Superior temporal gyrus (tissue), 1 donor: ENCODE measurements at regions not wholly inside any gene's neighbourhood (a gene's known extent, or its start where the extent isn't known, plus 50 kb on each side); places are given as distances from the start of the nearest gene placed in this dataset.

Experiments
- DNase-seq: peaks from one replicate; pipeline ENCODE4 v3.0.0-alpha.2; 2016; ENCODE audit errors: extremely low spot score

GRCh38 chr2:8448824-8449556, 232.9 kb upstream of the ID2 start:
- DNase-seq, result no peak

- DNase-seq, result no peak
Measured at GRCh38 chr2:8451273-8451672, 230.6 kb upstream of the ID2 start.

GRCh38 chr2:8452296-8452695, 229.6 kb upstream of the ID2 start:
- DNase-seq, result no peak

GRCh38 chr2:8452979-8453903, 228.6 kb upstream of the ID2 start:
- no peak for DNase-seq

- DNase-seq, result no peak
Measured at GRCh38 chr2:8453904-8454302, 228.0 kb upstream of the ID2 start.

- no peak for DNase-seq
Measured at GRCh38 chr2:8454797-8455196, 227.1 kb upstream of the ID2 start.

- DNase-seq, result no peak
Measured at GRCh38 chr2:8455236-8456150, 226.4 kb upstream of the ID2 start.

GRCh38 chr2:8456151-8457091, 225.4 kb upstream of the ID2 start:
- no peak for DNase-seq

- DNase-seq, result no peak
Measured at GRCh38 chr2:8457092-8457481, 224.8 kb upstream of the ID2 start.

GRCh38 chr2:8457699-8458502, 224.0 kb upstream of the ID2 start:
- DNase-seq, result no peak

- no peak for DNase-seq
Measured at GRCh38 chr2:8458503-8459459, 223.1 kb upstream of the ID2 start.

- no peak for DNase-seq
Measured at GRCh38 chr2:8459474-8459873, 222.4 kb upstream of the ID2 start.

GRCh38 chr2:8461341-8461740, 220.5 kb upstream of the ID2 start:
- DNase-seq, result no peak

GRCh38 chr2:8462280-8462679, 219.6 kb upstream of the ID2 start:
- no peak for DNase-seq

GRCh38 chr2:8462899-8463648, 218.8 kb upstream of the ID2 start:
- DNase-seq, result no peak

- DNase-seq, result no peak
Measured at GRCh38 chr2:8465560-8465959, 216.3 kb upstream of the ID2 start.

- no peak for DNase-seq
Measured at GRCh38 chr2:8469709-8470493, 212.0 kb upstream of the ID2 start.
